ENCODE measurements at regions not wholly inside any gene's neighbourhood (a gene's known extent, or its start where the extent isn't known, plus 50 kb on each side); places are given as distances from the start of the nearest gene placed in this dataset.

DNA sequence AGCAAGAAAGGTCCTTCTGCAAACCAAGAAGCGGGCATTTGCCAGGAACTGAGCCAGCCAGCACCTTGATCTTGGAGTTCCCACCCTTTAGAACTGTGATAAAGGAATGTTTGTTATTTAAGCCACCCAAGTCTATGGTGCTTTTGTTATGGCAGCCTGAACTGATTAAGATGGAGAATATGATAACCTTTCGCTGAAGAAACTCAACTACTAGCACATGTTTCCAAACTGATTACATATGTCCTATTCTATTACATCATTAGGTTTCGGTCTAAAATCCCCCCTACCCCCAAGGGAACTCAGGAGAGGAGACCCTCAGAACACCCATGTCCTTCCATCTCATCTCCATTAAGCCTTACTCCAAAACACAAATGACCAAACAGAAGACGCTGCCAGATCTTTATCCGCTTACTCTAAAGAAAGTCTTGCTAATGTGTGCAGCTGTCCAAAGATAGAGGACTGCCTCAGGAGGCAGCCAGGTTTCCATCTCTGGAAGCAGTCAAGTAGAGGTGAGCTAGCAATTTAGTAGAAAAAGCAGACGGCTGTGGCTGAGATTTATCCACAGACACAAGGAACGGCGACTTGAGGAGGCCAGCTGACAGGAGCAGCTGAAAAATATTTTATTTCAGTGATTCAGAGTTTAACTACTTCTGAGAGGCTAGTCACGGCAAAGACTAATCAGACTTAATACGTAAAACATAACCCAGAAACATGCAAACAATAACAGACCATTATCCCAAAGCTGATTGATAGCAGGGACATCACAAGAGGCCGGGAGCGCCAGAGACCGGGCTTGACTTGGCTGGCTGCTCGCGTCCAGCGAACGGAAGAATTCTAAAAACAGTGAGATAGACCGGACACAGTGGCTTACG is 611.4 kb upstream of the CDH5 start:
- TF ChIP-seq POLR2AphosphoS5 (IDR thresholded peaks at IDR 0.05; ENCODE audit: low read depth, low read length) (no peak), POLR2A (IDR thresholded peaks at IDR 0.05; ENCODE audit: low read depth, low read length) (no peak), TAF1 (IDR thresholded peaks at IDR 0.05; ENCODE audit: low read depth, low read length) (no peak)
